ENCODE measurements at regions not wholly inside any gene's neighbourhood (a gene's known extent, or its start where the extent isn't known, plus 50 kb on each side); places are given as distances from the start of the nearest gene placed in this dataset.

GRCh38 chr5:125950012-125950615 lies 473.1 kb upstream of the GRAMD2B start:
- ChIA-PET CTCF (no interaction called here), POLR2A (no interaction called here)
- TF ChIP-seq CTCF (IDR thresholded peaks at IDR 0.05; ENCODE audit: insufficient read depth, low read length, missing control alignments), result no peak
- DNase-seq (ENCODE audit: low read depth, low spot score), result no peak
- H3K4me3 ChIP-seq (ENCODE audit: low read depth, low read length), result no peak overlapping the region

- POLR2A ChIA-PET, result no interaction called here
- H3K4me3 ChIP-seq (ENCODE audit: low read depth, low read length), result no peak overlapping the region
- TF ChIP-seq CTCF (IDR thresholded peaks at IDR 0.05; ENCODE audit: insufficient read depth, low read length, missing control alignments), result no peak
- CTCF ChIA-PET, result no interaction called here
- no peak for DNase-seq (ENCODE audit: low read depth, low spot score)
Observed at GRCh38 chr5:125961150-125961549, 462.1 kb upstream of the GRAMD2B start.

GRCh38 chr5:125965577-125965976 lies 457.6 kb upstream of the GRAMD2B start:
- H3K4me3 ChIP-seq (ENCODE audit: low read depth, low read length), result no peak overlapping the region
- ChIA-PET POLR2A (no interaction called here), CTCF (no interaction called here)
- TF ChIP-seq CTCF (IDR thresholded peaks at IDR 0.05; ENCODE audit: insufficient read depth, low read length, missing control alignments), result no peak
- DNase-seq (ENCODE audit: low read depth, low spot score), result no peak

- DNase-seq (ENCODE audit: low read depth, low spot score), result no peak
- TF ChIP-seq CTCF (IDR thresholded peaks at IDR 0.05; ENCODE audit: insufficient read depth, low read length, missing control alignments), result no peak
- no peak overlapping the region for H3K4me3 ChIP-seq (ENCODE audit: low read depth, low read length)
- ChIA-PET POLR2A (no interaction called here), CTCF (no interaction called here)
Observed at GRCh38 chr5:125967576-125967975, 455.6 kb upstream of the GRAMD2B start.

- CTCF ChIA-PET, result no interaction called here
- no peak overlapping the region for H3K4me3 ChIP-seq (ENCODE audit: low read depth, low read length)
- no peak for DNase-seq (ENCODE audit: low read depth, low spot score)
- POLR2A ChIA-PET, result no interaction called here
- TF ChIP-seq CTCF (IDR thresholded peaks at IDR 0.05; ENCODE audit: insufficient read depth, low read length, missing control alignments), result no peak
Observed at GRCh38 chr5:125969011-125969813, 454.0 kb upstream of the GRAMD2B start.

- CTCF ChIA-PET, result no interaction called here
Observed at GRCh38 chr5:125969814-125970171, 453.4 kb upstream of the GRAMD2B start.

More at GRCh38 chr5:125969814-125970171, 453.4 kb upstream of the GRAMD2B start:
- TF ChIP-seq CTCF (IDR thresholded peaks at IDR 0.05; ENCODE audit: insufficient read depth, low read length, missing control alignments), result no peak
- H3K4me3 ChIP-seq (ENCODE audit: low read depth, low read length), result no peak overlapping the region
- POLR2A ChIA-PET, result no interaction called here
- no peak for DNase-seq (ENCODE audit: low read depth, low spot score)
